ENCODE measurements at regions not wholly inside any gene's neighbourhood (a gene's known extent, or its start where the extent isn't known, plus 50 kb on each side); places are given as distances from the start of the nearest gene placed in this dataset.

GRCh38 chr2:201975434-201975833, 58.2 kb upstream of the FZD7 start:
- TF ChIP-seq, protein P1, sequence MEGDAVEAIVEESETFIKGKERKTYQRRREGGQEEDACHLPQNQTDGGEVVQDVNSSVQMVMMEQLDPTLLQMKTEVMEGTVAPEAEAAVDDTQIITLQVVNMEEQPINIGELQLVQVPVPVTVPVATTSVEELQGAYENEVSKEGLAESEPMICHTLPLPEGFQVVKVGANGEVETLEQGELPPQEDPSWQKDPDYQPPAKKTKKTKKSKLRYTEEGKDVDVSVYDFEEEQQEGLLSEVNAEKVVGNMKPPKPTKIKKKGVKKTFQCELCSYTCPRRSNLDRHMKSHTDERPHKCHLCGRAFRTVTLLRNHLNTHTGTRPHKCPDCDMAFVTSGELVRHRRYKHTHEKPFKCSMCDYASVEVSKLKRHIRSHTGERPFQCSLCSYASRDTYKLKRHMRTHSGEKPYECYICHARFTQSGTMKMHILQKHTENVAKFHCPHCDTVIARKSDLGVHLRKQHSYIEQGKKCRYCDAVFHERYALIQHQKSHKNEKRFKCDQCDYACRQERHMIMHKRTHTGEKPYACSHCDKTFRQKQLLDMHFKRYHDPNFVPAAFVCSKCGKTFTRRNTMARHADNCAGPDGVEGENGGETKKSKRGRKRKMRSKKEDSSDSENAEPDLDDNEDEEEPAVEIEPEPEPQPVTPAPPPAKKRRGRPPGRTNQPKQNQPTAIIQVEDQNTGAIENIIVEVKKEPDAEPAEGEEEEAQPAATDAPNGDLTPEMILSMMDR (IDR thresholded peaks at IDR 0.05), result no peak
- no peak for TF ChIP-seq POLR2A (IDR thresholded peaks at IDR 0.05)
